HG02610 (cell line): ENCODE measurements at regions not wholly inside any gene's neighbourhood (a gene's known extent, or its start where the extent isn't known, plus 50 kb on each side); places are given as distances from the start of the nearest gene placed in this dataset.
A peak's percentile ranks its signal among the peaks of the same experiment; 100 is the strongest.

Source experiments
- ATAC-seq: cut with Tn5 transposase; IDR thresholded peaks from one replicate; pipeline ENCODE4 v1.9.1; 2021; ENCODE audit warnings: mild to moderate bottlenecking, moderate library complexity; ENCODE audit not compliant: unreplicated experiment

GRCh38 chr2:180324182-180324581 lies 317.1 kb upstream of the CWC22 start:
- ATAC-seq: no peak

- ATAC-seq: no peak
Measured at GRCh38 chr2:180322781-180323180, 315.7 kb upstream of the CWC22 start.

GRCh38 chr2:180319586-180320405 lies 312.7 kb upstream of the CWC22 start:
- ATAC-seq: peak; percentile 66

- no peak for ATAC-seq
Measured at GRCh38 chr2:180314086-180314485, 307.0 kb upstream of the CWC22 start.

GRCh38 chr2:180312542-180312941 lies 305.4 kb upstream of the CWC22 start:
- no peak for ATAC-seq

GRCh38 chr2:180307096-180307495 lies 300.0 kb upstream of the CWC22 start:
- ATAC-seq: no peak

GRCh38 chr2:180306346-180306745 lies 299.2 kb upstream of the CWC22 start:
- no peak for ATAC-seq

- ATAC-seq: no peak
Measured at GRCh38 chr2:180291552-180292421, 284.7 kb upstream of the CWC22 start.

GRCh38 chr2:180291060-180291459 lies 284.0 kb upstream of the CWC22 start:
- no peak for ATAC-seq

GRCh38 chr2:180289627-180290026 lies 282.5 kb upstream of the CWC22 start:
- ATAC-seq: no peak

- ATAC-seq: no peak
Measured at GRCh38 chr2:180279581-180279980, 272.5 kb upstream of the CWC22 start.

GRCh38 chr2:180276733-180277132 lies 269.6 kb upstream of the CWC22 start:
- ATAC-seq: no peak

- ATAC-seq: no peak
Measured at GRCh38 chr2:180268006-180268405, 260.9 kb upstream of the CWC22 start.

GRCh38 chr2:180261976-180262375 lies 254.9 kb upstream of the CWC22 start:
- ATAC-seq: no peak

GRCh38 chr2:180258579-180258978 lies 251.5 kb upstream of the CWC22 start:
- no peak for ATAC-seq

GRCh38 chr2:180258041-180258537 lies 251.0 kb upstream of the CWC22 start:
- ATAC-seq: no peak

- no peak for ATAC-seq
Measured at GRCh38 chr2:180257247-180257646, 250.2 kb upstream of the CWC22 start.

GRCh38 chr2:180255981-180256380 lies 248.9 kb upstream of the CWC22 start:
- no peak for ATAC-seq

GRCh38 chr2:180254872-180255271 lies 247.8 kb upstream of the CWC22 start:
- ATAC-seq: no peak

- ATAC-seq: no peak
Measured at GRCh38 chr2:180247658-180248057, 240.6 kb upstream of the CWC22 start.

- ATAC-seq: no peak
Measured at GRCh38 chr2:180246268-180246667, 239.2 kb upstream of the CWC22 start.

GRCh38 chr2:180240774-180241173 lies 233.7 kb upstream of the CWC22 start:
- no peak for ATAC-seq
